ENCODE measurements at regions not wholly inside any gene's neighbourhood (a gene's known extent, or its start where the extent isn't known, plus 50 kb on each side); places are given as distances from the start of the nearest gene placed in this dataset.

- ChIA-PET CTCF (no interaction called here), POLR2A (no interaction called here)
- intact Hi-C loops (cut with micrococcal nuclease) (no loop called here), dilution Hi-C loops (cut with MboI; ENCODE audit: extremely low pct_ligation_motif_present, low sequenced_read_pairs) (no loop called here)
- no peak for FAIRE-seq
- TF ChIP-seq, protein P1, sequence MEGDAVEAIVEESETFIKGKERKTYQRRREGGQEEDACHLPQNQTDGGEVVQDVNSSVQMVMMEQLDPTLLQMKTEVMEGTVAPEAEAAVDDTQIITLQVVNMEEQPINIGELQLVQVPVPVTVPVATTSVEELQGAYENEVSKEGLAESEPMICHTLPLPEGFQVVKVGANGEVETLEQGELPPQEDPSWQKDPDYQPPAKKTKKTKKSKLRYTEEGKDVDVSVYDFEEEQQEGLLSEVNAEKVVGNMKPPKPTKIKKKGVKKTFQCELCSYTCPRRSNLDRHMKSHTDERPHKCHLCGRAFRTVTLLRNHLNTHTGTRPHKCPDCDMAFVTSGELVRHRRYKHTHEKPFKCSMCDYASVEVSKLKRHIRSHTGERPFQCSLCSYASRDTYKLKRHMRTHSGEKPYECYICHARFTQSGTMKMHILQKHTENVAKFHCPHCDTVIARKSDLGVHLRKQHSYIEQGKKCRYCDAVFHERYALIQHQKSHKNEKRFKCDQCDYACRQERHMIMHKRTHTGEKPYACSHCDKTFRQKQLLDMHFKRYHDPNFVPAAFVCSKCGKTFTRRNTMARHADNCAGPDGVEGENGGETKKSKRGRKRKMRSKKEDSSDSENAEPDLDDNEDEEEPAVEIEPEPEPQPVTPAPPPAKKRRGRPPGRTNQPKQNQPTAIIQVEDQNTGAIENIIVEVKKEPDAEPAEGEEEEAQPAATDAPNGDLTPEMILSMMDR (IDR thresholded peaks at IDR 0.05; ENCODE audit: extremely low read depth in 1 of 2, insufficient read depth in 1 of 2, low read depth in 1 of 2, low read length in 2 of 2): no peak
- no peak for TF ChIP-seq POLR2A (IDR thresholded peaks at IDR 0.05; ENCODE audit: low read depth, low read length)
- TF ChIP-seq, protein P2, sequence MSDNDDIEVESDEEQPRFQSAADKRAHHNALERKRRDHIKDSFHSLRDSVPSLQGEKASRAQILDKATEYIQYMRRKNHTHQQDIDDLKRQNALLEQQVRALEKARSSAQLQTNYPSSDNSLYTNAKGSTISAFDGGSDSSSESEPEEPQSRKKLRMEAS (IDR thresholded peaks at IDR 0.05; ENCODE audit: insufficient read depth, insufficient read length): no peak
- no peak for TF ChIP-seq MYC (IDR thresholded peaks at IDR 0.05; ENCODE audit: low read depth, low read length)
- TF ChIP-seq POLR2AphosphoS5 (IDR thresholded peaks at IDR 0.05; ENCODE audit: insufficient read depth, low read depth, low read length): no peak
- TF ChIP-seq GATA2 (IDR thresholded peaks at IDR 0.05; ENCODE audit: insufficient read depth, insufficient read length, low read depth, low read length): no peak
- TF ChIP-seq JUN (IDR thresholded peaks at IDR 0.05; ENCODE audit: borderline replicate concordance, insufficient read depth, insufficient read length, low read depth): no peak
- TF ChIP-seq FOS (IDR thresholded peaks at IDR 0.05; ENCODE audit: borderline replicate concordance, insufficient read depth, low read length): no peak
- no peak for TF ChIP-seq EZH2 (IDR thresholded peaks at IDR 0.05; ENCODE audit: borderline replicate concordance, low read depth, low read length, severe bottlenecking)
- H2AFZ ChIP-seq (ENCODE audit: low read depth, low read length): no peak overlapping the region
- H3K9me3 ChIP-seq (replicated peaks; ENCODE audit: control insufficient read depth, insufficient read depth, low read length): peaks cover 5% of the 10 kb centered on the region
- no peaks in the 10 kb centered on the region for H3K36me3 ChIP-seq (ENCODE audit: control insufficient read depth in 2 of 2, extremely low read depth in 1 of 2, insufficient read depth in 2 of 2, low read length in 2 of 2)
- DNase-seq (ENCODE audit: low read depth, low spot score): no peak
- H4K20me1 ChIP-seq (replicated peaks; ENCODE audit: control insufficient read depth, extremely low read depth, insufficient read depth, low read length): no peaks in the 10 kb centered on the region
- BruUV-seq (replicated peaks): no TSS peak
- H3K4me1 ChIP-seq (ENCODE audit: control insufficient read depth, extremely low read depth, insufficient read depth, low read length): no peaks in the 10 kb centered on the region
- H3K27me3 ChIP-seq (ENCODE audit: control insufficient read depth in 2 of 2, insufficient read depth in 2 of 2, low read length in 2 of 2): no peaks in the 10 kb centered on the region
- no peak overlapping the region for H3K27ac ChIP-seq (ENCODE audit: insufficient read depth, low read depth, low read length)
- no peaks in the 10 kb centered on the region for H3K9me1 ChIP-seq (replicated peaks; ENCODE audit: control insufficient read depth, extremely low read depth, insufficient read depth, low read length)
- no peaks in the 10 kb centered on the region for H3K79me2 ChIP-seq (ENCODE audit: control insufficient read depth, insufficient read depth, low read length)
- H3K4me2 ChIP-seq (ENCODE audit: insufficient read depth, low read length): no peak overlapping the region
- no peak overlapping the region for H3K9ac ChIP-seq (replicated peaks; ENCODE audit: extremely low read depth, insufficient read depth, low read length)
- no peak overlapping the region for H3K4me3 ChIP-seq (replicated peaks in 1 of 3; ENCODE audit: insufficient read depth in 1 of 3, low read depth in 1 of 3, low read length in 3 of 3)
Measured at GRCh38 chr13:86681223-86681622, 882.0 kb upstream of the SLITRK6 start.
